Fibroblast of lung (primary cell): ENCODE measurements at regions not wholly inside any gene's neighbourhood (a gene's known extent, or its start where the extent isn't known, plus 50 kb on each side); places are given as distances from the start of the nearest gene placed in this dataset.

Source experiments
- CTCF ChIP-seq, 2 donors: IDR thresholded peaks in 1 of 2; conservative IDR thresholded peaks in 1 of 2; 1 replicate in 1 of 2; 2 replicates in 1 of 2; pipeline ENCODE4 v1.5.1; 2011 to 2012; ENCODE audit warnings: low read length in 2 of 2, control low read depth in 1 of 2, inconsistent platforms in 1 of 2, low read depth in 1 of 2, mild to moderate bottlenecking in 1 of 2
- EZH2 ChIP-seq: IDR thresholded peaks from 2 replicates; pipeline ENCODE4 v1.5.1; 2012; ENCODE audit warnings: low read length, control low read depth, mild to moderate bottlenecking; ENCODE audit errors: missing control alignments

DNA sequence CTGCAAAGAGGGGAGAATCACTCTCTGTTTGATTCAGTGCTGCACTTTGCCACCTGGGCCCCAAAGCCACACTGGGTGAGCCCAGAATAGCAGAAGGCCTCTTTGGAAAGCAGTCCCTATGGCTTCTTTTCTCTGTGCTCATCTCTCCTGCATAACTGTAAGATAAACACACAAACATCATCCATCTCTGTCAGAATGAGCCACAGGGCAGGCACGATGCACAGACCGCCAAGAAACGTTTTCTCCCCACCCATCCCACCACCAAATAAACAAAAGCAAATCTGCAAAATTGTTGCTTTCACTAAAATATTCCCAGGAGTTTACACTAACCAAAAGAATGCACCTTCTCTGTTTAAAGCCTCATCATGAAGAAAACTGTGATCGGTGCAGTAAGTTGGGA lies 196.4 kb upstream of the POU2AF2 start:
- no peak for TF ChIP-seq EZH2
- TF ChIP-seq CTCF (conservative IDR thresholded peaks at IDR 0.05 in 1 of 2, IDR thresholded peaks at IDR 0.05 in 1 of 2; ENCODE audit: low read depth in 1 of 2, low read length in 2 of 2): no peak
